T-helper 2 cell (primary cell): ENCODE measurements at regions not wholly inside any gene's neighbourhood (a gene's known extent, or its start where the extent isn't known, plus 50 kb on each side); places are given as distances from the start of the nearest gene placed in this dataset.
"Not testable (repeated sequence)": the region's sequence is repeated elsewhere in the genome, so short reads cannot be mapped to it uniquely, and the experiment has no call there.

ENCODE experiments used
- DNase-seq, 5 experiments: peaks; one replicate each; pipeline versions ENCODE4 v3.0.0 to v3.0.0-alpha.2; 2012 to 2022

GRCh38 chr21:6428498-6429092 lies 4092.8 kb upstream of the TPTE start:
- DNase-seq, result not testable (repeated sequence)

GRCh38 chr21:6429924-6430323 lies 4091.5 kb upstream of the TPTE start:
- DNase-seq, result not testable (repeated sequence)

- not testable (repeated sequence) for DNase-seq
Observed at GRCh38 chr21:6433149-6433548, 4088.2 kb upstream of the TPTE start.

- not testable (repeated sequence) for DNase-seq
Observed at GRCh38 chr21:6436205-6436604, 4085.2 kb upstream of the TPTE start.

GRCh38 chr21:6436971-6437833 lies 4084.2 kb upstream of the TPTE start:
- not testable (repeated sequence) for DNase-seq

GRCh38 chr21:6437834-6438187 lies 4083.6 kb upstream of the TPTE start:
- not testable (repeated sequence) for DNase-seq

- not testable (repeated sequence) for DNase-seq
Observed at GRCh38 chr21:6439058-6439457, 4082.3 kb upstream of the TPTE start.

- not testable (repeated sequence) for DNase-seq
Observed at GRCh38 chr21:6454648-6455340, 4066.6 kb upstream of the TPTE start.

GRCh38 chr21:6456011-6456661 lies 4065.2 kb upstream of the TPTE start:
- DNase-seq, result not testable (repeated sequence)

GRCh38 chr21:6459761-6460160 lies 4061.6 kb upstream of the TPTE start:
- DNase-seq, result not testable (repeated sequence)

GRCh38 chr21:6461358-6461757 lies 4060.0 kb upstream of the TPTE start:
- DNase-seq, result not testable (repeated sequence)

- DNase-seq, result not testable (repeated sequence)
Observed at GRCh38 chr21:6464419-6464818, 4057.0 kb upstream of the TPTE start.

GRCh38 chr21:6466081-6466698 lies 4055.2 kb upstream of the TPTE start:
- DNase-seq, result not testable (repeated sequence)

- DNase-seq, result not testable (repeated sequence)
Observed at GRCh38 chr21:6466707-6467106, 4054.7 kb upstream of the TPTE start.

GRCh38 chr21:6467189-6467774 lies 4054.1 kb upstream of the TPTE start:
- not testable (repeated sequence) for DNase-seq

- DNase-seq, result not testable (repeated sequence)
Observed at GRCh38 chr21:6467907-6468306, 4053.5 kb upstream of the TPTE start.

- DNase-seq, result not testable (repeated sequence)
Observed at GRCh38 chr21:6468331-6468860, 4053.0 kb upstream of the TPTE start.

GRCh38 chr21:6474250-6474968 lies 4047.0 kb upstream of the TPTE start:
- not testable (repeated sequence) for DNase-seq

GRCh38 chr21:6481116-6481515 lies 4040.3 kb upstream of the TPTE start:
- DNase-seq, result not testable (repeated sequence)

- not testable (repeated sequence) for DNase-seq
Observed at GRCh38 chr21:6482616-6483015, 4038.8 kb upstream of the TPTE start.

- DNase-seq, result not testable (repeated sequence)
Observed at GRCh38 chr21:6483645-6484044, 4037.7 kb upstream of the TPTE start.
